SIG-M5 treated with dmso at 0.1 percent for 504 hours (cell line): ENCODE measurements at regions not wholly inside any gene's neighbourhood (a gene's known extent, or its start where the extent isn't known, plus 50 kb on each side); places are given as distances from the start of the nearest gene placed in this dataset.
"Not testable (repeated sequence)": the region's sequence is repeated elsewhere in the genome, so short reads cannot be mapped to it uniquely, and the experiment has no call there.

Experiments used
- DNase-seq: peaks from one replicate; lab custom pipeline; 2025; ENCODE audit not compliant: unreplicated experiment; lab: John Stamatoyannopoulos, UW

GRCh38 chr2:87660164-87660563 lies 87.7 kb upstream of the PLGLB2 start:
- DNase-seq = not testable (repeated sequence)

- DNase-seq = not testable (repeated sequence)
Measured at GRCh38 chr2:87662316-87663290, 85.3 kb upstream of the PLGLB2 start.

DNA sequence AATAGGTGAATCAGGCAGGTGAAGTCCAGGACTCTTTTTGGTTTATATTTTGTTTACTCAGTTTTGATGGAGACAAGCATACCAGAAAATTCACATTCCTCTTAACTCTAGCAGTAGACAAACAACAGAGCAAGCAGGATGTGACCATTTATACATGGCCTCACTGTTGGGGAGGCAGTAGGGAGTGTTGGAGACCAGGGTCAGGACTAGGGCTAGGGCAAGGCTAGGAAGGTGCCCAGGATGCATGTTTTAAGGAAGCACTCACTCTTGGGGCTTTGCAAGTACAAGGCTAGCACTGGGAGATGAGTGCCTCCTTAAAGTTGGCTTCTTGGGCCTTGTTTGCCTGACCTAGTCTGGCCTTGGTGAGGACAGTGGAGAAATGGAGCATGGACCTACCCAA lies 84.5 kb upstream of the PLGLB2 start:
- DNase-seq = not testable (repeated sequence)

GRCh38 chr2:87667027-87667426 lies 80.9 kb upstream of the PLGLB2 start:
- not testable (repeated sequence) for DNase-seq

GRCh38 chr2:87668361-87668760 lies 79.5 kb upstream of the PLGLB2 start:
- DNase-seq = not testable (repeated sequence)

DNA sequence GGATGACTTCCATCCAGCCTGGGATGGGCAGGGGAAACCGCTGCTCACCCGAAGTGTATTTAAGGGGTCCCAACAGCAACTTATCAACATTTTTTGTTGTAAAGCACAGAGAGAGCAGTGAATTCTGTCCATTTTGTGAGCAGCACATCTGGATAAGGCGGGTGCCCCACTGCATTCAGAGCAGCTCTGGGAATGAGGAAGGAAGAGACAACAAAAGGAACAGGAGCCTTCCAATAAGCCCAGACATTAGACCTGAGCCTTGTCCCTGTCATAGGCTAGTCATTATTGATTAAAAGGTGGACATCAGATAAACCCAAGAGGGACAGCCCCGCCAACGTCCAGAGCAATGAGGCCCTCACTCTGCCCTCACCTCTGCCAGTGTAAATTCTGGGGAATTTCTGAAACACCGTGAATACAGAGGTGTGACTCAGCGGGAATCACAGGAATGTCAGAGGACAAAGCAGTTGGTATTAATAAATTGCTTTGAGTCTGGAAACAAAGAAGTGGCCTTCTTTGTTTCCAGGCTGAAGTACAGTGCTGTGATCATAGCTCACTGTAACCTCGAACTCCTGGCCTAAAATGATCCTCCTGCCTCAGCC lies 78.2 kb upstream of the PLGLB2 start:
- DNase-seq = not testable (repeated sequence)

- not testable (repeated sequence) for DNase-seq
Measured at GRCh38 chr2:87672404-87672803, 75.5 kb upstream of the PLGLB2 start.

DNA sequence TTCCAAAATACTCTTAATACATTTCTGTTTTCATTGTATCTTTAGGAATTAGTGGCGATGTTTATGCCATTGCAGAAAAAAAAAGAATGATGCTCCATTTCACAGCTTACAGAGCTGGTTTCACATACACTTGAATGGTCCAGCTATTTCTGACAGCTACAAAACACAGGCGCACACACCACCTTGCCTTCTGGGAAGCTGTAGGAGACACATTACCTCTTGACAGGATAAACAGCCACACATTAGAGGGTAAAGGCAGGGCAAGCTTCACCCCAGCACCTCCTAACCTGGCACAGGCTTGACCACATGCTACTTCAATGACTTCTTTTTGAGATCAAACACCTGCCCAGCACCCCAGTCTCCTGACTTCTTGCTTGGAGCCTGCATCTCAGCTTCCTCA lies 73.2 kb upstream of the PLGLB2 start:
- not testable (repeated sequence) for DNase-seq

DNA sequence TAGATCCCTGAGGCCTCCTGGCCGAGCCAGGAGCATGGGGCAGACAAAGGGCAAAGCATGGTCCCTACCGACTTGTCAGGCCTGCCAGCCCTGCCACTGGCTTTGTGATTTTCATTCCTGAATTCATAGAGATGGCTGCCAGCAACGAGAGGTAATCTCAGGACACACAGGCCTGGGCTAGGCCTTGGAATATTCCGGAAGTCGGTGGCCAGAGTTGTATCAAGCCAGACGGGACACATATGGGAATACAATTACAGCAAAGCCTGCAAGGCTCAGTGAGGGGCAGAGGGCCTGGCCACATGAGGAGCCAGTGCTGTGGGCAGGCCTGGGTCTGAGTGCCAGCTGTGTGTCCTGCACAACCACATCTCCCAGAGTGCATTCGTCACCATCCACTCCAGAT lies 72.4 kb upstream of the PLGLB2 start:
- not testable (repeated sequence) for DNase-seq

DNA sequence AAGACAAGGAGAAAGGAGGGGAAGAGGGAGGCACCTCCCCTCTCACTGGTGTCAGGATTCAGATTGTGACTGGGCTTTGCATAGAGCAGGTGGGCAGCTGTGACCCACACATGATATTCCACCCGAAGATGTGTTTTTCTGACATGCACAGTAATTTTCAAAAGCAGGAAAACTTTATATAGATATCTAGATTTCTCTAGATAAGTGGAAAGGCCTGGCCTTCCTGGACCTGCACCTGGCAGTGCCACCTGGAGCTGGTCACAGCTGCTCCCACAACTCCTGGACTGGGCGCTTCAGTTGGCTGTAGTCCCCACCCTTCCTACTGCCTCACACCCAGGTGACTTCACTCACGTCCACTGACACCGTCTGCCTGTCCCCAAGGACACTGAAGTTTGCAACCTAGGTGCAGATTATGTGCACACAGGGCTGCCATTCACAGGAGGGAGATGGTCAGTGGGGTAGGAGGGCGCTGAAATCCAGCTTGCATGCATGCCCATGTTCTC lies 70.4 kb upstream of the PLGLB2 start:
- not testable (repeated sequence) for DNase-seq

- not testable (repeated sequence) for DNase-seq
Measured at GRCh38 chr2:87678742-87679173, 69.1 kb upstream of the PLGLB2 start.

DNA sequence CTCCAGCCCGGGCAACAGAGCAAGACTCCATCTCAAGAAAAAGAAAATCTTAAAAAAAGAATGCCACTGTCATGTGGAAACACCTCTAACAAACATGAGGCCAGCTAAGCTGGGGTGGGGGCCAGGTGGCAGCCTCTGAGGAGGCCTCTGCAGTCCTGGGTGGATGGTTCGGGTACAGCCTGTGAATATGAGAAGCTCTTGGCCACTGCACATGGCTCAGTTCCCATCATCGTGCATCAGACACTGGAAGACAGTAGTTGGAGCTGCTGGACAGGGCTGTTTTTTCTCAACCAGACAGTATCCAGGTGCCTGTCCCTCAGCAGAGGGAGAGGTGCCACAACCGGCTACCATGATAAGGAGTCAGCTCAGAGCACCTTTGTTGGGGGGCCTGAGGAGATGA lies 67.9 kb upstream of the PLGLB2 start:
- DNase-seq = not testable (repeated sequence)

DNA sequence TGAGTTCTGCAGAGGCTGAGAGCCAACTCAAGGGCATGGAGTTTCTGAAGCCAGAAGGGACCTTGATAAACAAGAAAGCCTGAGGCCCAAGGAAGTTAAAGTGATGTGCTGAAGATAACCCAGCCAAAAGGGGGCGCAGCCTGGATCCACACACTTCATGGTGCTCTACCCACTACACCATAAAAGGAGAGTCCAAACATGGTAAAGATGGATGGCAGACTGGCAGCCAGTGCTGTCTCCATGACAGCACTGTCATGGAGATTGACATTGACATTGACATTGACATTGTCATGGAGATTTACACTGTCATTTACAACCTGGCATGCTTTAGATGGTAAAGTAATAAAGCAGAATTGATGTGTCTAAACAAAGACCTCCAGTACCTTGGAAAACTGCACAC lies 67.2 kb upstream of the PLGLB2 start:
- DNase-seq = not testable (repeated sequence)

DNA sequence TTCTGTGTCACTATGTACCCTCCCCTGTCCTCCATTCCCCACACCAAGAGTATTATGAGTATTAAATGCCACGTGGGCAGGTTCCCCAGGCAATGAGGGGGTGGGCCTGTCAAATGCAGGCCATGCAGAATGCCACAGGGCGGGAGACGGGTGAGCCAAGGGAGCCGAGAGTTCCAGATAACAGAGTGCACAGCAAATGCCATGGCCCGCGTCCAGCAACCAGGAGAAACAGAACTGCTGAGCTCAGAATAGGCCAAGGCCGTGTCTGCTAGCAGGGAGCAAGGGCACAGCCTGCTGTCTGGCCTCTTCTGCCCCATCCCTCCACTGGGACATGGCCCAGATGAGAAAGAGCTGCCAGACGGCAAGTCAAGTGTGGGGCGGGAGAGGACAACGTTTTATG lies 64.4 kb upstream of the PLGLB2 start:
- DNase-seq = not testable (repeated sequence)

GRCh38 chr2:87683961-87684360 lies 63.9 kb upstream of the PLGLB2 start:
- DNase-seq = not testable (repeated sequence)

GRCh38 chr2:87685558-87685957 lies 62.3 kb upstream of the PLGLB2 start:
- DNase-seq = not testable (repeated sequence)

DNA sequence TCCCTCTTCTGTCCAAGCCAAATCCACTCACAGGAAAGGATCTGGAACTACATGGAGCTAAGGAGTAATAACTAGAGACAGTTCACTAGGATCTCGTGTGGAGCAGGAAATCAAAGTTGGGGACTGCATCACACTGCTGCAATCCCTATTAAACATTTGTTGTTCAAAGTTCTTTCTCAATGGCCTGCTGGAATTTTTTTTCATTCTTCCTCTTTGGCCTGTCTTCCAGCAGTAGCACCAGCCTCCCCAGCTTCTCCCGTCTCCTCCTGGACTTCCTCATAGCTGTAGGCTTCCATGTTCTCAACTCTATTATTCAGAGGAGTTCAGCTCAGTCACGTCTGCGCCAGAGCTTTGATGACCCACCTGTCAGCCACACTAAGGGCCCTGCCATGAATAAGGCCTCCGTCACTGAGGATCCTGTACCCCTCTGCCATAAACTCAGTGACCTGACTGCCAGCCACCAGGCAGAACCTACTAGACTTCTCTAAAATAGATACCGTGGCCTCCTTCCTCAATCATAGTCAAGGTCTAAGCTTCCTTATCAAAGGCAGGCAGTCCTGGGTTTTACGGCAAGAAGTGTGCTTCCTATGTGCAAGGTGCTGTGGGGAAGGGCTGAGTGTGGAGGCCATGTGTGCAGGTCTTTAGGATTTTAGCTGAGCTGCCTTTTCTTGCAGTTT lies 60.9 kb upstream of the PLGLB2 start:
- not testable (repeated sequence) for DNase-seq

- not testable (repeated sequence) for DNase-seq
Measured at GRCh38 chr2:87687550-87688270, 60.2 kb upstream of the PLGLB2 start.

DNA sequence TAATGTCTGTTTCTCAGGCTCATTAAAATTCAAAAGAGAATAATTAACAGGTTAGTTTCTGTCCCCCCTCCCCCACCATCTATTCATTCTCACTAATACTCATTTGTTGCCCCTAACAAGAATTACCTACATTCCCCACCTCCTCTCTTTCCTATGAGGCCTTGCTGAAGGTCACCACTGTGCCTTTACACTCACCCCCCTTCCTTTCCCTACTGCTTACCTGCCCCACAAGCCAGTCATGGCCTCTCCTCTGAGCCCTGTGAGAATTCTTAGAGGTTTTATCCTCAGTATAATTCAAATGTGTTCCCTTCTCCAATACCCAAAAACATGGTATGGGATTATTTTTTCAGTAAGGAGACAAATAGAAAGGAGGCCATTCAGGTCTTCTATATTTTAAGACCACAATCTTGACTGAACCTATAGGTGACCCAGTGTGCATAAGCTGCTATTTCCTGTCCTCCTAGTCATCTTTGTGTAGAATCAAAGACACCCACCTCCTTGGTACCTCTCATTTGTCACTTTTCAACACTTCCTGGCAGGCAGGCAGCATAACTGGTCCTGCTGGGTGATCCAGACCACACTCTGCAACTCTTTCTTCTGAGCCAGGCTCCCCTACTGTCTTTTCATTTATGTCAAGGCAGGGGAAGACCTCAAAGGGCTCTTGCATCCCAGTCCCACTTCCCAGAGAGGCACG lies 55.8 kb upstream of the PLGLB2 start:
- not testable (repeated sequence) for DNase-seq

DNA sequence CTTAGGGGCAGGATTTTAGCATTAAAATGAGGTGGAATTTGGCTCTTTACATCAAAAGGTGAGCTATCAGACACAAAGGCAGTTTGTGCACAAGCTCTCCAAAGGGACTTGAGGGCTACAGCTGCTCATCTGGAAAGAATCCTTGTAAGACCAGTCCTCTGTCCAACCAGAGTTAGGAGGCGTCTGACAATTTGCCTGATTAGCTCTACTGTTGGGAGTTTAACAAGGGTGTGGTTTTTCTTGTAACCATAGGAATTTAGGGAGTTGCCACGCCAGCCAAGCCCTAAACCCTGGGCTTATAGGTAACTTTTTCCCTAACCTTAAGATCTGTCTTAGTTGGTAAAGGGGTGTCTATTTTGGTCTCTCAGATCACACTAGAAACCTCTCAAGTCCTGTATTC lies 55.0 kb upstream of the PLGLB2 start:
- DNase-seq = not testable (repeated sequence)
